IMR-90 (cell line): ENCODE measurements at regions not wholly inside any gene's neighbourhood (a gene's known extent, or its start where the extent isn't known, plus 50 kb on each side); places are given as distances from the start of the nearest gene placed in this dataset.

Experiments used
- CEBPB ChIP-seq: IDR thresholded peaks from 2 replicates; pipeline ENCODE4 v1.6.1; 2012; ENCODE audit warnings: low read depth, low read length, improper control_type of control experiment
- TF ChIP-seq, protein P1 (sequence below): conservative IDR thresholded peaks from 2 replicates; pipeline ENCODE4 v1.5.1; 2012; ENCODE audit warnings: mild to moderate bottlenecking, low read depth, low read length, improper control_type of control experiment

DNA sequence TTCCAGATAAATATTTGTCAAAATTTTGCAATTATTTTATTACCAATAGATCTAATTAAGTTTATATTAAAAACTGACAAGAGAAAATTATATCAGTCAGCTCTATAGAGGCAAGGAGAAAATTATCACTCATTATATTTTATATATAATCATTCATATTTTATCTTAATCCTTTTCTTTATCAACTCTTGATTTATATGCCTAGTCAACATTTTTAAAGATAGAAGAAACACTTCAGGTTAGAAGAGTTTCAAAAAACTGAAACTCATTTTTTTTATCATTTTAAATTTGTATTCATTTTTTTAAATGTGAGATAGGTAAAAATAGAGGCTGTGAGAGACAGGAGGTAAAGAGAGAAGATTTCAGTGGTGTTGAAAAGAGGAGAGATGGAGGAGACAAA is 217.3 kb upstream of the P2RY1 start:
- TF ChIP-seq, protein P1, sequence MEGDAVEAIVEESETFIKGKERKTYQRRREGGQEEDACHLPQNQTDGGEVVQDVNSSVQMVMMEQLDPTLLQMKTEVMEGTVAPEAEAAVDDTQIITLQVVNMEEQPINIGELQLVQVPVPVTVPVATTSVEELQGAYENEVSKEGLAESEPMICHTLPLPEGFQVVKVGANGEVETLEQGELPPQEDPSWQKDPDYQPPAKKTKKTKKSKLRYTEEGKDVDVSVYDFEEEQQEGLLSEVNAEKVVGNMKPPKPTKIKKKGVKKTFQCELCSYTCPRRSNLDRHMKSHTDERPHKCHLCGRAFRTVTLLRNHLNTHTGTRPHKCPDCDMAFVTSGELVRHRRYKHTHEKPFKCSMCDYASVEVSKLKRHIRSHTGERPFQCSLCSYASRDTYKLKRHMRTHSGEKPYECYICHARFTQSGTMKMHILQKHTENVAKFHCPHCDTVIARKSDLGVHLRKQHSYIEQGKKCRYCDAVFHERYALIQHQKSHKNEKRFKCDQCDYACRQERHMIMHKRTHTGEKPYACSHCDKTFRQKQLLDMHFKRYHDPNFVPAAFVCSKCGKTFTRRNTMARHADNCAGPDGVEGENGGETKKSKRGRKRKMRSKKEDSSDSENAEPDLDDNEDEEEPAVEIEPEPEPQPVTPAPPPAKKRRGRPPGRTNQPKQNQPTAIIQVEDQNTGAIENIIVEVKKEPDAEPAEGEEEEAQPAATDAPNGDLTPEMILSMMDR, result no peak
- TF ChIP-seq CEBPB, result no peak
